Motor neuron (in vitro differentiated cells): ENCODE measurements at regions not wholly inside any gene's neighbourhood (a gene's known extent, or its start where the extent isn't known, plus 50 kb on each side); places are given as distances from the start of the nearest gene placed in this dataset.
A peak's percentile ranks its signal among the peaks of the same experiment; 100 is the strongest.
"Not testable (repeated sequence)": the region's sequence is repeated elsewhere in the genome, so short reads cannot be mapped to it uniquely, and the experiment has no call there.

Source experiments
- ATAC-seq, 8 experiments: fragments of 200-7000 bp; cut with Tn5 transposase; replicated peaks in 6 of 8; 2 replicates each; pipeline ENCODE4 v1.8.0; 2021; ENCODE audit warnings: mild to moderate bottlenecking in 8 of 8, moderate library complexity in 8 of 8
- H3K27ac ChIP-seq, 2 donors: fragments of 250-450 bp; sonication (Bioruptor Pico); 2 replicates each; pipeline ENCODE4 v1.9.0; 2021; ENCODE audit warnings: antibody characterized with exemption in 2 of 2, mild to moderate bottlenecking in 2 of 2, moderate library complexity in 1 of 2
- H3K4me1 ChIP-seq, 2 donors: fragments of 250-450 bp; sonication (Bioruptor Pico); replicated peaks in 1 of 2; 2 replicates each; pipeline ENCODE4 v1.6.1; 2021; ENCODE audit warnings: antibody characterized with exemption in 2 of 2, mild to moderate bottlenecking in 2 of 2, moderate library complexity in 1 of 2
- H3K4me3 ChIP-seq, 5 donors: fragments of 250-450 bp; sonication (Bioruptor Pico); 2 replicates each; pipeline ENCODE4 v1.9.0; 2021; ENCODE audit warnings: antibody characterized with exemption in 5 of 5, mild to moderate bottlenecking in 5 of 5, moderate library complexity in 4 of 5
- WGBS, 10 experiments: fragments of 450-650 bp; shearing (Covaris generic); methylation state at CpG; one replicate each; pipeline ENCODE4 v1.0.0; 2022; 5-methylcytosine and 5-hydroxymethylcytosine counted together
- in situ Hi-C, 9 experiments: fragments of 400-800 bp; cut with MboI; loops; one replicate each; pipeline ENCODE4 v1.15.0; 2021; ENCODE audit warnings: low sequenced_read_pairs in 9 of 9, low pct_unique_long_range_greater_than_20kb in 2 of 9; ENCODE audit not compliant: unreplicated experiment in 9 of 9

DNA sequence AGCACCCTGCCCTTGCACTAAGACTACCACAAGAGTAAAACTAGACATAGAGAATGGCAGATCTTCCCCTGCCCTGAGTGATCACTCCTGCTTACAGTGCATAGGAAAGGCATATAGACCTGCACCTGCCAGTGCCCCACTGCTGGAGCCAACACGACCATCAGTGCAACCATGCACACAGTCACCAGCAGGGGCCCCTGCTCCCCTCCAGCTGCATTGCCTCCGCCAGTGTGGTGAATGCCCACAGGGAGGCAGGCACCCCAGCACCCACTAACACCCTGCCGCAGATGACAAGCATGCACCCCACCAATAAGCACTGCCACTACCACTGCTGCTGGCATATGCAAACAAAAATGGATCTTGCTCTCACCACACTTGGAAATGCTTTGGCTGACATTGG, 478.8 kb downstream of the ADCYAP1 start:
- in situ Hi-C loops, result no loop called here
- no peaks in the 10 kb centered on the region for H3K4me1 ChIP-seq
- H3K27ac ChIP-seq, result no peak overlapping the region
- ATAC-seq, result no peak
- no peak overlapping the region for H3K4me3 ChIP-seq
- WGBS, 10 experiments, result 0 to 100% (median 100%) methylated on average over 1 of the region's 3 CpGs; no CpG with 5 or more reads in 7 of the 10 experiments

DNA sequence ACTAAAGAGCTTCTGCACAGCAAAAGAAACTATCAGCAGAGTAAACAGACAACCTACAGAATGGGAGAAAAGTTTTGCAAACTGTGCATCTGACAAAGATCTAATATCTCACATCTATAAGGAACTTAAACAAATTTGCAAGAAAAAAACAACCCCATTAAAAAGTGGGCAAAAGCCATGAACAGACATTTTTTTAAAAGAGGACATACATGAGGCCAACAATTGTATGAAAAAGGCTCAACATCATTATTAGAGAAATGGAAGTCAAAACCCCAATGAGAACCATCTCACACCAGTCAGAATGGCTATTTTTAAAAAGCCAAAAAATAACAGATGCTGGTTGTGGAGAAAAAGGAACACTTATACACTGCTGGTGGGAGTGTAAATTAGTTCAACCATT, 483.8 kb downstream of the ADCYAP1 start:
- in situ Hi-C loops, result not testable (repeated sequence)

DNA sequence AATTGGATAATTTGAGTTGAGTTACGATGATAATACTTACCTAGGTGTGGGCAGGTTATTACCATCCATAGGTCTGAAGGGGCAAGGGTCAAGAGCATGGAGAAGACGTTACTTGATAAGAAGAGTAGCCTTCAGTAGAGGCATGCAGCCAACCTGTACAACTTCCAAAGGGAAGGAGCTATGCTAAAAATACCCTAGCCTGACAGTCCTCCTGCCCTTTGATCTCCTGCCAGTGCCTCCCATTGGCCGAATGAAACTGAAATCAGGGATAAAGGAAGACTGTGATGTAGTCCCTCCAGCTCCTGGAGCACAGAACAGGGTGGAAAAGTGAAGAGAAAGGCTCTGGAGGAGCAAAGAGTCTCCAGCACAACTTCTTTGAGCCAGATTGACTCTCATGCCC, 487.4 kb downstream of the ADCYAP1 start:
- ATAC-seq, result no peak
- H3K4me3 ChIP-seq, result no peak overlapping the region
- 0 to 100% (median 63%) methylated on average over 1 to 3 of the region's 3 CpGs for WGBS, 10 experiments
- in situ Hi-C loops, result no loop called here
- H3K27ac ChIP-seq, result no peak overlapping the region
- no peaks in the 10 kb centered on the region for H3K4me1 ChIP-seq

More for the DNA sequence above, 483.8 kb downstream of the ADCYAP1 start:
- H3K4me3 ChIP-seq, H3K27ac ChIP-seq, H3K4me1 ChIP-seq, ATAC-seq: not testable (repeated sequence)

DNA sequence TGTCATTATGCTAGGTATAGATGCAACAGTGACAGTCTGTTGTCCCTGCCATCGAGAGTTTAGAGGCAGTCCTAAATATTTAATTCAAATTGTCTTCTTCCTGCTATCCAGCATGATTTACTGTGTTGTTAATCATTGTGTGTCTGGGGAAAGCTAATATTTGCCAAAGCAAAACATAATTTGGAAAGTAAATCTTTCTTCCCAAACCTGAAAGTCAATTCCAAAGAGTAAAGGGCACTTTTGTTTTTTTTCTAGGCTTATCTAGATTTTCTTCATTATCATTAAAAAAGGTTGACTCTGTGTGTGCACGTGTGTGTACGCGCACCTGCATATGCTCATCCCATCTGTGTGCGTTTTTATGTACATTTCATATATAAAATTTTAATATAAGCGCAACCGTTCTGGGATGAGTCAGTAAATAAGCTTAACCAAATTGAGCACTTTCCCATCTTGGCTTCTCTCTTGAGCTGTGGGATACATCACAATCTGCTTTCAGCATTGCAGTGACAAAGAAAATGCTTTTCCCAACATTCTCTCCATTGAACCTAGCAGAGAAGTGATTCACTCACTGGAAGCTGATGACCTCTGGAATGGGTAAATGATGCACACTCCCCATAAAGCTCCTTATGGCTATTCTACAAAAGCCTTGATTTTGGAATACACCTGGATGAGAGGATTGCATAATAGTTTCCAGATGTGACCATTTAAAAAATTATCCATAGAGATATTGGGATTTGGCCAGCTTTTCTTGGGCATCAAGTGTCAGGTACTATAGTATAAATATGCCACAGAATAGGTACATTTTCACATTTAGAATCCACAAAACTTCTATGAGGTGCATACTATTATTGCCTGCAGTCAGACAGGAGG, 488.4 kb downstream of the ADCYAP1 start:
- H3K4me3 ChIP-seq, result no peak overlapping the region
- in situ Hi-C loops, result no loop called here
- H3K27ac ChIP-seq, result no peak overlapping the region
- ATAC-seq, result peak in 1 of 8 experiments; percentile 75
- no peaks in the 10 kb centered on the region for H3K4me1 ChIP-seq
- WGBS, 10 experiments, result 19 to 100% (median 81%) methylated on average over 2 to 7 of the region's 7 CpGs; no CpG with 5 or more reads in 1 of the 10 experiments

DNA sequence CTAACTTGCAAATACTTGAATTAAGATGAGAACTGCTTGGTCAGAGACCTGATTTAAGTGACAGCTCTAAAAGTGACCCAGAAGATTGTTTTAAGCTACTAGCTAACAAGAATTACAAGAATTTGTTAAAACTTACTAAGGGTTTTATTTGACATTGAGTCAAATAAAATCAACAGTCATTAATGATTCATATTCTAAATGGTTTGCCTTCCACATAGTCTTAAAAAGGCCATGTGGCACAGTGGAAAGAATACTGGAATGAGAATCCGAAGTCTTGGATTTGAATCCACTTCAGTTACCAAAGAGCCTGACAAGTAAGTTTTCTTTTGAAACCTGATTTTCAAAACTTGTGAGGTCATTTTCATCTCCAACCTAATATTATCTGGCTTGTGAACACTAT, 489.3 kb downstream of the ADCYAP1 start:
- Histone ChIP-seq H3K27ac (no peak overlapping the region), H3K4me1 (no peaks in the 10 kb centered on the region), H3K4me3 (no peak overlapping the region)
- ATAC-seq, result no peak
- WGBS, 10 experiments, result 0 to 100% (median 67%) methylated on average over 1 of the region's 1 CpG; no CpG with 5 or more reads in 1 of the 10 experiments
- in situ Hi-C loops, result no loop called here

DNA sequence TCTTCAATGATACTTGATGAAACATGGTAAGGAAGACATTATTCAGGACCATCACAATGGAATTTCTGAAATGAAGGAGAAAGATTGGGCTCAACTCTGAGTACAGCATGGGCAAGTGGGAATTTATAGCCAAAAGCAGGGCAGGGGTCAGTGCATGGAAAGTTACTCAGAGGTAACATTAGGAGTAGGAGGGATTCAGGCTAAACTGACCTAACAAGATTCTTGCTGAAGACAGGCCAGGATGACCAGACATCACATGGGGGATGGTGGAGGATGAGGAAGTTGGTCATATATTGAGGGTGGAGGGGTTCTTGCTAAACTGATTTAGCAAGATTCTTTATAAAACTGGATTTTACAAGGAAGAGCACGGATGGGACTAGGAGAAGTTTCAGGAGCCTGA, 489.8 kb downstream of the ADCYAP1 start:
- 0 to 90% (median 45%) methylated on average over 1 of the region's 1 CpG; no CpG with 5 or more reads in 6 of the 10 experiments for WGBS, 10 experiments
- Histone ChIP-seq H3K4me3 (no peak overlapping the region), H3K4me1 (no peaks in the 10 kb centered on the region), H3K27ac (no peak overlapping the region)
- in situ Hi-C loops, result no loop called here
- no peak for ATAC-seq

DNA sequence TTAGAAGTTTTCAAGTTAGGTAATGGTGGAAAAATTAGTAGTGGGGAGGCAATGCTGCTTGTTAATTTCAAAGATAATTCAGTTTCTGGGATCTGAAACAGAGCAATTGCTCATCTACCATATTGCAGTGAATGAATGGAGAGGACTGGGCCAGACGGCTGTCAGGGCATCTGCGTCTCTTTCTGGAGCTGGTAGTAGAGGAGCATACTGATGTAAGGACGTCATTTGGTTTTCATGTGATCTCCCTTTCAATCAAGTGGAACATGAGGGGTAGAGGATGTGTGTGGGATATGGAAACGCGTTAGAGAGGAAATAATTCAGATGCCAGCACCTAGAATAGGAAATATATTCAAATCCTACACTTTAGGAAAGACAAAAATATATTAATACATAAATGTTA, 490.3 kb downstream of the ADCYAP1 start:
- no peaks in the 10 kb centered on the region for H3K4me1 ChIP-seq
- 13 to 100% (median 80%) methylated on average over 2 to 5 of the region's 5 CpGs; no CpG with 5 or more reads in 1 of the 10 experiments for WGBS, 10 experiments
- H3K27ac ChIP-seq, result no peak overlapping the region
- no peak for ATAC-seq
- H3K4me3 ChIP-seq, result no peak overlapping the region
- in situ Hi-C loops, result no loop called here

DNA sequence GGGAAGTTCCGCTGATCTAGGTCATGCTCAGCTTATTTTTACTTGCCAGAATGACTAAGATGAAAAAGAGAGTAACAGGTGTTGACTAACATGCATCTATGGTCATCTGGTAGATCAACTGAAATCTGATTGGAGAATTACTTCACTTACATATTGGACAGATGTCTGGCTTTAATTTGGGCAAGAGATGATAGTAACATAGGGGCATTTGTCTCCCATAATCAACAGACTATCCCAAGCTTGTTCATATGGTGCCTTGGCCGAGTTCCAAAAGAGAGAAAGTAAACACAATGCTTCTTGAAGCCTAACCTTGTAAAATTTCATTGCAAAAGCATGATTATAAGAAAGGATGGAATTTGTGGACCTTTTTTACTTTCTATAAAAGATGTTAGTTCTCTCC, 503.7 kb downstream of the ADCYAP1 start:
- Histone ChIP-seq H3K4me1 (peaks cover 8% of the 10 kb centered on the region in 2 donors), H3K4me3 (no peak overlapping the region), H3K27ac (no peak overlapping the region)
- in situ Hi-C loops, result no loop called here
- 0 to 100% (median 64%) methylated on average over 1 to 2 of the region's 2 CpGs for WGBS, 10 experiments
- no peak for ATAC-seq

DNA sequence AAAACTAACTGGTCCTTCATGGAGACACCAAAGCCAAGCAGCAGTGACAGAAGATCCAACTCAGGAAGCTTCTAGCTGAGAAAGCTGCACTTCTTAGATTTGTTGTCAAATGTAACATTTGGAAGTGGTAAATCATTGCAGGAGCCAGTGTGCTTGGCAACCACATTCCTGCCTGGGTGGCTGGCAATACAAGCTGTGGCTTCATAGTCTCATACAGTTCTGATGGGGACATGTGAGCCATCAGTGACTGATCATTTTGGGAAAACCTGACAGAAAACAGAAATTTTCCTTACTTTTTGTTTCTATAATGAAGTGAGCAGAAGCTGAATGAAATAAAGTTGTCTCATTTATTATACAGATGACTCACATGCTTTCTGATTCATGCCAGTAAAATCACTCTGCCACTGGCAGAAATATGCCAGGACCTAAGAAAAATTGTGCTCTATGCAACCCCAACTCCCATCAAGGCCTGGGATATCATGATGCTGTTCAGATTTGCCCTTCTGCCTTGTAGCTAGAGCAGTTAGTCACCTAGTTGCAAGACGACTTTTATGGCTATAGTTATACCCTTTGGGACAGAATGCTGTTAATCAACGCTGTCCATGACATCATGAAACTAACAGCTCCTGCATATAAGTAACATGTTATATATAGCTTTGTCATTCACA, 508.1 kb downstream of the ADCYAP1 start:
- no peak overlapping the region for H3K4me3 ChIP-seq
- no peak overlapping the region for H3K27ac ChIP-seq
- in situ Hi-C loops, result no loop called here
- 0 to 60% (median 0%) methylated on average over 1 to 2 of the region's 2 CpGs; no CpG with 5 or more reads in 3 of the 10 experiments for WGBS, 10 experiments
- H3K4me1 ChIP-seq, result peaks cover 10 to 13% of the 10 kb centered on the region in 2 donors
- peak in 5 of 8 experiments; percentile 94 to 97 (median 95) for ATAC-seq

DNA sequence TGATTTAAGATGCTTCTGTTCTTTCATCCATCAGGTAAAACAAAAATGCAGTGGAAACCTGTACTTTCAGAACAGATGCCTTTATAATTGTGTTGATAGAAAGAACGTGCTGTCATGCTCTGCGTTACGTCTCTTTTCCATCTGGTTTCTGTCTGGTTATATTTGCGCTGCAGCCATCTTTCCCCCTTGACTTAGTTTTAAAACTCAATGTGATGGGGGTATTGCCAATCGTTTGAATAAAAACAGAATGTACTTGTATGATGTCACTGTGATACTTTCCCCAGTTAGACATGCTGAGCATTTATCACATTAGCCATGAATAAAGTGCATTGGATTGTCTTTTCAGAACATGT, 508.6 kb downstream of the ADCYAP1 start:
- Histone ChIP-seq H3K4me3 (no peak overlapping the region), H3K4me1 (peaks cover 10 to 13% of the 10 kb centered on the region in 2 donors), H3K27ac (no peak overlapping the region)
- WGBS, 10 experiments, result 7 to 90% (median 60%) methylated on average over 1 to 5 of the region's 5 CpGs
- in situ Hi-C loops, result no loop called here
- no peak for ATAC-seq

DNA sequence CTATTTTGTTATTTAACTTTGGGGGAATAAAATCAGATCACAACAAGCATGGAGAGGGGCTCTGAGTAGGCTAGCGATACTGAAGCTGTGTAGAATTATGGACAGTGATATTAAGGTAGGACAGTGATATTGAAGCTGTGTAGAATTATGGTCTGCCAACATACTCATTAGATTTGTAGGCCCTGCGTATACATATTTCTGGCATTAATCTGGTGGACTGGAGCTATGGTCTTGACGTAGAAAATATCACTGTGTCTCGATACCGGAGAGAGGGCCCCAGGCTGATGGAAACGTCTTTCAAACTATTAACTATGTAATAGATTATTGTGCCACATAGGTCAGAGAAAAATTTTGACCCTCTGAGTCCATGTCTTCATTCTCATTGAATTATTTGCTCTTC, 511.4 kb downstream of the ADCYAP1 start:
- H3K4me1 ChIP-seq, result peaks cover 10 to 13% of the 10 kb centered on the region in 2 donors
- H3K4me3 ChIP-seq, result no peak overlapping the region
- peak in 5 of 8 experiments; percentile 14 to 66 (median 43) for ATAC-seq
- WGBS, 10 experiments, result 11 to 100% (median 56%) methylated on average over 1 to 6 of the region's 6 CpGs
- in situ Hi-C loops, result no loop called here
- H3K27ac ChIP-seq, result no peak overlapping the region

DNA sequence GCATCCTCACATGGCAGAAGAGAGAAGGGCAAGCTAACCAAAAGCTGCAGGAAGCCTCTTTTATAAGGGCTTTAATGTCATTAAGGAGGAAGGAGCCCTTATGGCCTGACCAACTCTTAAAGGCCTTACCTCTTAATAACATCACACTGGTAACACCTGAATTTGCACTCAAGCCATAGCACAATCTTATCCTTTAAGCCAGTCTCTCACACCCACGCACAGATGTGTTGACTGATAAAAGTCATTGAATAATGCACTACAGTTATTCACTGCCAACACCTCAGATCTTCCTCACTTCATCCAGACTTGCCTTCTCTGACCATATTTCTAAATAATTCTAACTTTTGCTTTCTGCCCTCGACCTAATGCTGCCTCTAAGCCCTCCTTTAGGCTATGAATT, 516.8 kb downstream of the ADCYAP1 start:
- 0 to 100% (median 17%) methylated on average over 1 to 2 of the region's 2 CpGs; no CpG with 5 or more reads in 2 of the 10 experiments for WGBS, 10 experiments

DNA sequence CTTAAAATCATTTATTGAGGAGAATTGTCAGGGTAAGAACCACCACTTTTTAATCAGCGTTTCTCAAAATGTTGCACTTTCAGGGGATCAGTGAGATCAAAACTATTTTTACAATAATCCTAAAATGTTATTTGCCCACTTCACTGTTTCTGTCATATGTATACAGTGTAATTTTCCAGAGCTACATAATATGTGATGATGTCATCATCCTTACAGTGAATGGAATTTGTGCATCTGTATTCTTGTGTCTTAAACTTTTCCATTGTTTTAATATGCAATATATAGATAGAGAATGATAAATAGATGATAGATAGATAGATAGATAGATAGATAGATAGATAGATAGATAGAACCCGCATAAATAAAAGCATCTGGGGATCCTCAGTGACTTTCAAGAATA, 518.0 kb downstream of the ADCYAP1 start:
- H3K4me3 ChIP-seq, result no peak overlapping the region
- no peak overlapping the region for H3K27ac ChIP-seq
- in situ Hi-C loops, result no loop called here
- 0 to 100% (median 88%) methylated on average over 1 to 2 of the region's 2 CpGs; no CpG with 5 or more reads in 1 of the 10 experiments for WGBS, 10 experiments
- ATAC-seq, result no peak
- no peaks in the 10 kb centered on the region for H3K4me1 ChIP-seq

More for the DNA sequence above, 516.8 kb downstream of the ADCYAP1 start:
- H3K4me1 ChIP-seq, result no peaks in the 10 kb centered on the region
- no peak for ATAC-seq
- no peak overlapping the region for H3K27ac ChIP-seq
- in situ Hi-C loops, result no loop called here
- H3K4me3 ChIP-seq, result no peak overlapping the region
